Mucosa of descending colon (tissue), 3 donors: ENCODE measurements at regions not wholly inside any gene's neighbourhood (a gene's known extent, or its start where the extent isn't known, plus 50 kb on each side); places are given as distances from the start of the nearest gene placed in this dataset.
"Not testable (repeated sequence)": the region's sequence is repeated elsewhere in the genome, so short reads cannot be mapped to it uniquely, and the experiment has no call there.

Experiments
- ATAC-seq: fragments of 200-7000 bp; cut with Tn5 transposase; one replicate; pipeline ENCODE4 v1.9.1; 2020; ENCODE audit warnings: mild to moderate bottlenecking, moderate library complexity
- DNase-seq, 3 donors: peaks; one replicate each; pipeline ENCODE4 v3.0.0-alpha.2; 2020
- H3K36me3 ChIP-seq: fragments of 200-600 bp; one replicate; pipeline ENCODE4 v1.8.0; 2021; ENCODE audit warnings: low read depth, mild to moderate bottlenecking
- H3K4me1 ChIP-seq: fragments of 200-600 bp; one replicate; pipeline ENCODE4 v1.8.0; 2021; ENCODE audit warnings: low read depth, mild to moderate bottlenecking
- H3K4me3 ChIP-seq: fragments of 200-600 bp; one replicate; pipeline ENCODE4 v1.8.0; 2021; ENCODE audit warnings: mild to moderate bottlenecking
- H3K9me3 ChIP-seq: fragments of 200-600 bp; one replicate; pipeline ENCODE4 v1.8.0; 2021; ENCODE audit warnings: mild to moderate bottlenecking
- CTCF ChIP-seq: fragments of 200-600 bp; IDR thresholded peaks from one replicate; pipeline ENCODE4 v1.8.0; 2022; ENCODE audit warnings: antibody characterized with exemption, mild to moderate bottlenecking
- intact Hi-C, 2 donors: fragments of 100-400 bp; cut with DNase I in 1 of 2; cut with micrococcal nuclease in 1 of 2; formaldehyde crosslinking; loops; one replicate each; pipeline versions ENCODE4 v1.11.0 to v1.11.1; 2022; cut with DNase I, micrococcal nuclease
- donor health status: DM: no; HTN: no; CAD: no; lungs with moderate emphysema.
- donor health status: DM: no; HTN: no; CAD: no.
- donor health status: DM: no; HTN: yes; CAD: no.

GRCh38 chr13:37158481-37158880, 53.0 kb upstream of the CSNK1A1L start:
- intact Hi-C loops, result no loop called here
- no peaks in the 10 kb centered on the region for H3K36me3 ChIP-seq
- no peak for ATAC-seq
- peaks cover 6% of the 10 kb centered on the region for H3K9me3 ChIP-seq
- H3K4me3 ChIP-seq, result no peak overlapping the region
- no peak for DNase-seq
- no peaks in the 10 kb centered on the region for H3K4me1 ChIP-seq
- TF ChIP-seq CTCF, result no peak

- intact Hi-C loops, H3K9me3 ChIP-seq, H3K4me1 ChIP-seq, H3K4me3 ChIP-seq, H3K36me3 ChIP-seq, DNase-seq, ATAC-seq: not testable (repeated sequence)
These were observed 50.2 kb upstream of the CSNK1A1L start for GRCh38 chr13:37155613-37156097.
